Left colon (tissue), 2 donors: ENCODE measurements at regions not wholly inside any gene's neighbourhood (a gene's known extent, or its start where the extent isn't known, plus 50 kb on each side); places are given as distances from the start of the nearest gene placed in this dataset.
"Not testable (repeated sequence)": the region's sequence is repeated elsewhere in the genome, so short reads cannot be mapped to it uniquely, and the experiment has no call there.

Experiments used
- ATAC-seq: fragments of 200-7000 bp; cut with Tn5 transposase; one replicate; pipeline ENCODE4 v1.9.1; 2020; ENCODE audit warnings: mild to moderate bottlenecking, moderate library complexity
- DNase-seq, 2 donors: peaks; one replicate each; pipeline ENCODE4 v3.0.0-alpha.2; 2020
- intact Hi-C, 2 donors: fragments of 100-400 bp; cut with DNase I in 1 of 2; cut with micrococcal nuclease in 1 of 2; formaldehyde crosslinking; loops; one replicate each; pipeline versions ENCODE4 v1.11.2 to v1.14.0; 2022; cut with DNase I, micrococcal nuclease
- donor health status: DM: no; HTN: no; CAD: no.
- donor health status: DM: yes; HTN: yes; CAD: no.

- intact Hi-C loops: no loop called here
- DNase-seq (no peak), ATAC-seq (no peak)
Measured at GRCh38 chr5:93359296-93359959, 221.6 kb downstream of the NR2F1-AS1 start.

DNA sequence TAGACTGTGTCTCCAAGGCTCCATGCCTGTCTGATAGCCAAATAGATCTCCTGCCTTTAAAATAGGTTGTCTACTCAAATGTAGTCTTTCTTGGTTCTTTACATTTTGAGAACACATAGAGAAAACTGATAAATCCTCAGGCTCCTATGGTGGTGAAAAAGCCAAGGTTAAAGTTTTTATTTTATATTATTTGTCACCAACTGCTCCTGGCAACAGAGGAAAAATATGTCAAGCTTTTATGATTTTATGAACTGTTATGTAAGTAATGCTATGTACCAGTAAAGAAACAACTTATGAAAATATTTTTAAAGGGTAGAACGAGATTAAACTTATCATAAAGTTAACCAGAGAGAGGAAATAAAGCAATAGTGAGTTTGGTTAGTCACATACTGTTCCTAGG lies 222.8 kb downstream of the NR2F1-AS1 start:
- no peak for ATAC-seq
- no peak for DNase-seq
- intact Hi-C loops: no loop called here

- intact Hi-C loops: no loop called here
- ATAC-seq (no peak), DNase-seq (no peak)
Measured at GRCh38 chr5:93357686-93358085, 223.3 kb downstream of the NR2F1-AS1 start.

DNA sequence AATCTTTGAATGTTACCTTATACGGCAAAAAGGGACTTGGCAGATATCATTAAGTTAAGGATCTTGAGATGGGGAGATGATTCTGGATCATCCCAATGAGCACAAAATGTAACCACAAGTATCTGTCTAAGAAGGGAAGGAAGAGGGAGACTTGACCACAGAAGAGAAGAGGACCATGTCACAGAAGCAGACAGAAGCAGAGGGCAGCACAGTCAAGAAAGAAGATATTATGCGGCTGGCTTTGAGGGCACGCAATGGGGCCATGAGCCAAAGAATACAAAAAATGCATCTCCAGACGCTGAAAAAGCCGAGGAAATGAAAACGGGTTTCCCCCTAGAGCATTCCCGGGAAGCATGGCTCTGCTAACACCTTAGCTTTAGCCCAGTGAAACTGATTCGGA lies 225.3 kb downstream of the NR2F1-AS1 start:
- ATAC-seq: no peak
- DNase-seq: no peak
- intact Hi-C loops: no loop called here

DNA sequence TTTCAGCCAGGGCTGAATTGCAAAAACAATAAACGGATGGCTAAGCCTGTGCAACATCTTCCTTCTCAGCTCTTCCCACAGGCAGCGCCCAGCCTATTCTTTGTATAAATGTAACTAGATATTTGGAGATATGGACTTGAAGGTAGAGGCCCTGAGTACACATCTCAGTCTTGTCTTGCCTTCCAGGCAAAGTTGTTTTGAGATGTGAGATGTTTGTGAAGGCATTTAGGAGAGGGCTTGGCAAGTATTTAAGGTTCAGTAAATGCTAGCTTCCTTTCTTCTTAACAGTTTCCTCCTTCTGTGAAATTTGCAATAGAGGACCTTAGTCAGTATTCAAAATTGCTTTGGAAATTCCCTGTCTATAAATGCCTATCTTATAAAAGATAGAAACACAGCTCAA lies 228.8 kb downstream of the NR2F1-AS1 start:
- DNase-seq: no peak
- no peak for ATAC-seq
- intact Hi-C loops: no loop called here

DNA sequence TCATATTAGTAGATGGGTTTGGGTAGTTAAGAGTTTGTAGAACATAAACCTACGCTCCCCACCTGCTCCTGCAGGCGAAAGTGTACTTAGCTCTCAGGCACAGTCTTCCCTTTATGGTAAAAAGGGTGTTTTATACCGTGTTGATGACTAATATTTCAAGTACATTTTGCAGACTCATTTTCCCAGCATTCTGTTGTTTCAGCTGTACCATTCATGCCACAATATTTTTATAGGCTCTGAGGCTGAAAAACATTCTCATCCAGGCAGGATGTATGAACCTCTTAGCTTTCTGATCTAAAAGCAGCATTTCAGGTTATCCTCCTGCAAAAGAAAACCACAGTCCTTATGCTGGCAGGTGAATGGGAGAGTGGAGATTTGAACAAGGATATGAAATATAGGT lies 231.4 kb downstream of the NR2F1-AS1 start:
- DNase-seq (no peak), ATAC-seq (no peak)
- intact Hi-C loops: no loop called here

- no peak for DNase-seq
- intact Hi-C loops: no loop called here
Measured at GRCh38 chr5:93348231-93348630, 232.8 kb downstream of the NR2F1-AS1 start.

GRCh38 chr5:93346850-93347249 lies 234.2 kb downstream of the NR2F1-AS1 start:
- ATAC-seq, DNase-seq, intact Hi-C loops: not testable (repeated sequence)

More at GRCh38 chr5:93348231-93348630, 232.8 kb downstream of the NR2F1-AS1 start:
- ATAC-seq: no peak

DNA sequence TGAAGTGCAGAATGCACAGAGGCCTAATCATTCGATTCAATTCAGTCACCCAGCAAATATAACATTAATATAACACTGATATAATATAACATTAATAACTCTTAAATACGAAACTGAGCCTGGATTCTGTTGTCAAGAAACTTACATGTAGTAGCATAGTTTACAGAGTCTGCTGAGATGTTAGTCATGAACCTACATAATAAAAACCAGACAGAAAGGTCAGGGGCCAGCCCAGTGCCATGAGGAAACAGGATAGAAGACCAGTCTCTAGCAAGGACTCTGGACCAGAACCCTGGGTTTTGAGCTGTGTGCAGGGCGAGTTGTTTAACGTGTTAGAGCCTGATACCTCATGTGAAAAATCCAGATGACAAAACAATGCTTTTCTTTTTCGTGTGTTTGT lies 234.7 kb downstream of the NR2F1-AS1 start:
- DNase-seq (no peak), ATAC-seq (no peak)
- intact Hi-C loops: no loop called here

- no peak for DNase-seq
- ATAC-seq: no peak
- intact Hi-C loops: no loop called here
Measured at GRCh38 chr5:93343570-93343969, 237.4 kb downstream of the NR2F1-AS1 start.

- ATAC-seq: no peak
- intact Hi-C loops: no loop called here
- DNase-seq: no peak
Measured at GRCh38 chr5:93342563-93343061, 238.4 kb downstream of the NR2F1-AS1 start.

DNA sequence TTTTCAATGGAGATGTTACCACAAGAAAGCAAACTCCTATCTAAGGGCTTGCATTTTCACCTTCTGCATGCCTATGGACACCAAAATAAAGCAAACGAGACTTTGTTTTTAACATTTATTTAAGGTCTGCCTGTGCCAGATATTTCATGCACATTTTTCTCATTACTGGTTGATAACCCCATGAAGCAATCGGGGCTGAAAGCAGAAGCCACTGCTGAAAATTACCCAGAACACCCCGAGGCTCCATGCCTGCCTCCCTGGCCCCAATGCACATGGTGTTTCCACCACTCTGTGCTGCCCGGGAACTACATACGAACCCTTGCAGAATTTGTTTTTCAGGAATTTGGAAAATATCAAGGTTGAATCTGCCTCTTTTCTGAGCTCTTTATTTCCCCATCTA lies 240.1 kb downstream of the NR2F1-AS1 start:
- no peak for ATAC-seq
- intact Hi-C loops: no loop called here
- DNase-seq: no peak

- no peak for DNase-seq
- intact Hi-C loops: no loop called here
- no peak for ATAC-seq
Measured at GRCh38 chr5:93337138-93337537, 243.9 kb downstream of the NR2F1-AS1 start.

DNA sequence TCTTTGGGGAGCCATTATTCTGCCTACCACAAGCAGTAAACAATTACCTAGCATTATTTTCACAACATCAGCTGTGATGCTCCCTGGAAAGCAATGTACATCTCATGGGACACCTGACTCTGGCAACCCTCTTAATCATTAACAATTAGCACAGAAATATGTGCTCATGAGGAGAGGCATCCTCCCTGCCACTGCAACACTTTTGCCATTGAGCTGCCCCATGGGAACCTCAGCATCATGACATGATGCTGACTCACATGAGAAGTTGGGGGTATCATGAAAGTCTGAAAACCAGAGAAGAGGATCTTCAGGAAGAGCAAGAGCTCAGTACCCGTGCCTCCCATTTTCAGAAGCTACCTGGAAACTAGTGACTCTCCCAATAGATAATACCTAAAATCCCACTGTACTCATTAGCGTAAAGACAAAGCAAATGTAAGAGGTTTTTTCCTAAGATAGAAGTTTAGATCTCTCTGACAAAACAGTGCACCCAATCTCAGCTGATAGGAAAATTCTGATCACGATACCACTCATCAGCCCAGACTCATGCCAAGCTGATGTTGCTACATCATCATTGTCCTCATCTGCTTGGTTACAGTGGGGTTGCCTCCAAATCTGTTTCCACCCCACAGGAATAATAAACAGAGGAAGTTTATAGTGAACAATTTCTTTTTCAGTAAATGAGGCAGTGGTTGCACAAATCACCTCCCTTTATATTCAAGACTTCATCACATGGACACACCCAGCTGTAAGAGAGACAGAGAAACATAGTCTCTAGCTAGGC lies 244.5 kb downstream of the NR2F1-AS1 start:
- intact Hi-C loops: no loop called here
- DNase-seq (no peak), ATAC-seq (no peak)

DNA sequence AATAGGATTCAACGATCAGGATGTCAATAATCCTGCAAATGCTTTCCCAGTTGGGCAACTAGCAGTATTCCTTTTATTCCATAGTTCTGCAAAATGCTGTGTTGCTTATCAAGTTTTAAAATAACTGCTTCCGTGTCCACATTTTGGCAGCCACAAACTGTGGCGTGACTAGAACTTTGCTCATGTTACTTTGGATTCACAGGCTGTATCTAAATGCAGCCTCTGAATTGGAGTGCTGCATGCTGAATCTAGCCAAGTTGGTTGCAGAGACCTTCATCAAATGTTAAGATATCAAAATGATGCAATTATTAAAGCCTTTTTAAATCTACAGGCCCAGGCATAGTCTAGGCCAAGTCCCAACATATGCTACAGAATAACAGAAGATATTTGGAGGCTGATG lies 249.2 kb downstream of the NR2F1-AS1 start:
- intact Hi-C loops: no loop called here
- DNase-seq (no peak), ATAC-seq (no peak)

DNA sequence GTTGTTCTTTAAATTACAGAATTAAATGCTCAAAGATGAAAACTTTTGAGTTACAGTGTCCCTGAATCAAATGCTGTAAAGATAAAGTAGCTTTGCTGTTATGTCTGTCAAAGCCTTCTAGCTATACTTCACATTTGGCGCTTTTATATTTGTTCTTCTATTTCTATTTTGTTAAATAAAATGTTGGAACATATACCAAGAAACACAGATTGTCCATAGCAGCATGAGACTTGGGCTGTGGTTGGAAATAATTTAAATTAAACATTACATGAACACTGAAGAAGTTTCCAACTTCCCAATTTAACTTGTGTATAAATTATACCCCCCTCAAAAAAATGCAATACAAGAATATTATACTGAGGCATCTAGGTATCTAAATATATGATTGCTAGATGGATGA lies 249.8 kb downstream of the NR2F1-AS1 start:
- no peak for DNase-seq
- intact Hi-C loops: no loop called here

GRCh38 chr5:93330506-93330905 lies 250.5 kb downstream of the NR2F1-AS1 start:
- intact Hi-C loops: no loop called here
- no peak for ATAC-seq
- no peak for DNase-seq

More for the DNA sequence above, 249.8 kb downstream of the NR2F1-AS1 start:
- no peak for ATAC-seq

DNA sequence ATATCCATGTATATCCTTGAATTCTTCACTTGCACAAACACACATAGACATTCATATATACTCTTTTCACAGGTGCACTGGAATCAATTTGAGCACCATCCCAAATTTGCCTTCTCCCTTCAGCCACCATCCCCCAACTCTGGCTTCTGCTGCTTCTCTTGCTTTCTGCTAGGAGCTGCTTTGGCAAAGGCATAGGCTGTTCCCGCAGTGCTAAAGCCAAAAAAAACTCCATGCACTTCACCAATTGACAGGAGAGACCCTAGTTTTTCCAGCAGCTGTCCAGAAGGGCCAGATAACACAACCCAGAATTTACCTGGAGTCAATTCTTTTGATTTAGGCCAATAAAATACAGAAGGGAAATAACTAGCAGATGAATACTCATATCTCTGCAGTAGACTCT lies 251.3 kb downstream of the NR2F1-AS1 start:
- intact Hi-C loops: no loop called here
- ATAC-seq: no peak
- DNase-seq: no peak

DNA sequence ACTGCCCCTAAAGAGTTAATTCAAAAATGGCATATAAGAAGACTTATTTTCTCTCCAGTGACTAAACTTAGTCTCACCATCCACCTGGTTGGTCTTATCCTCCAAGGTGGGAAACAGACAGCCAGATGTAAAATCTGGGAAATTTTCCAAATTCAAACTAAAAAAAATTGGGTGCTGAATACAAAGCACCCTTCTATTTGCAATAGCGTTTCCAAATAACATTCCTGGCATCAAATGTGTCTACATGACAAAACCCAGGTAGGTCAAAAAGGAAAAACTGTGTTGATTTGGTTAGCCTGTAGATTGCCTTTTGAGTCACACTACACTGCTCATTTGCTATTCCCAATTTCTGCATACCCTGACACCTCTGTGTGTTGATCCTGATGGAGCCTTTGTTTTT lies 252.2 kb downstream of the NR2F1-AS1 start:
- intact Hi-C loops: no loop called here
- no peak for ATAC-seq
- no peak for DNase-seq

DNA sequence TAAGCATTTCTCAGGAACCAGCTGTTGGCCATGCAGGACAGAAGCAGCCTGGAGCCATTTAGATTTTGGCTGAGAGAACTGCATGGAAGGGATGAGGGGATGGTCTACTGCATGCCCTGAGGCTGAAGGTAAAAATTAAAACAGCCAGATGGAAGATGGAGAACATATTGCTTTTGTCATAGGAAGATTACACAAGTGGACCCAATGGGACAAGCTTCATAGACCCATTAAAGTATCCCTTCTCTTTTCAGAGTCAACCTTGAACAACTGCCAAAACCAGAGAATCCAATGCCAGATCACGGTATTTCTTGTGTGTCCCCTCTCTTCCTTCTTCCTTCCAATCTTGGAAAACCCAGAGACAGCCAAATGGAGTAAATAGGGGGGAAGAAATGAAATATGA lies 253.4 kb downstream of the NR2F1-AS1 start:
- intact Hi-C loops: no loop called here
- ATAC-seq: no peak
- DNase-seq: no peak
